ENCODE measurements at regions not wholly inside any gene's neighbourhood (a gene's known extent, or its start where the extent isn't known, plus 50 kb on each side); places are given as distances from the start of the nearest gene placed in this dataset.
A peak's percentile ranks its signal among the peaks of the same experiment; 100 is the strongest.

GRCh38 chr11:134758342-134758931, 346.4 kb upstream of the B3GAT1 start:
- Histone ChIP-seq H3K27me3 (no peaks in the 10 kb centered on the region), H3K4me3 (no peak overlapping the region), H3K27ac (no peak overlapping the region), H3K9ac (no peak overlapping the region), H3K36me3 (no peaks in the 10 kb centered on the region), H3K9me3 (no peaks in the 10 kb centered on the region), H3K4me2 (no peak overlapping the region), H3K4me1 (peaks cover 8% of the 10 kb centered on the region; the same call in 1 of the 2 replicates), H4K20me1 (no peaks in the 10 kb centered on the region)
- no peak for TF ChIP-seq Cebpa-rat (IDR thresholded peaks at IDR 0.05)

- Histone ChIP-seq H3K4me1 (peaks cover 15% of the 10 kb centered on the region; the same call in 1 of the 2 replicates), H3K9ac (no peak overlapping the region), H3K9me3 (no peaks in the 10 kb centered on the region), H3K27me3 (no peaks in the 10 kb centered on the region), H4K20me1 (no peaks in the 10 kb centered on the region), H3K4me3 (no peak overlapping the region), H3K36me3 (no peaks in the 10 kb centered on the region), H3K27ac (no peak overlapping the region), H3K4me2 (no peak overlapping the region)
- no peak for TF ChIP-seq Cebpa-rat (IDR thresholded peaks at IDR 0.05)
These were observed 345.6 kb upstream of the B3GAT1 start for GRCh38 chr11:134757633-134758032.

- Histone ChIP-seq H4K20me1 (no peaks in the 10 kb centered on the region), H3K9ac (no peak overlapping the region), H3K27me3 (no peaks in the 10 kb centered on the region), H3K4me3 (no peak overlapping the region), H3K4me2 (no peak overlapping the region), H3K9me3 (no peaks in the 10 kb centered on the region), H3K27ac (no peak overlapping the region), H3K4me1 (peaks cover 15% of the 10 kb centered on the region; the same call in 1 of the 2 replicates), H3K36me3 (no peaks in the 10 kb centered on the region)
- no peak for TF ChIP-seq Cebpa-rat (IDR thresholded peaks at IDR 0.05)
These were observed 344.9 kb upstream of the B3GAT1 start for GRCh38 chr11:134756811-134757540.

GRCh38 chr11:134755535-134755934, 343.5 kb upstream of the B3GAT1 start:
- H4K20me1 ChIP-seq: no peaks in the 10 kb centered on the region
- no peak overlapping the region for H3K4me3 ChIP-seq
- no peaks in the 10 kb centered on the region for H3K27me3 ChIP-seq
- H3K4me2 ChIP-seq: no peak overlapping the region
- no peak overlapping the region for H3K9ac ChIP-seq
- H3K27ac ChIP-seq: no peak overlapping the region
- TF ChIP-seq Cebpa-rat (IDR thresholded peaks at IDR 0.05): no peak
- no peaks in the 10 kb centered on the region for H3K36me3 ChIP-seq
- peaks cover 21% of the 10 kb centered on the region for H3K4me1 ChIP-seq
- H3K9me3 ChIP-seq: no peaks in the 10 kb centered on the region

GRCh38 chr11:134754521-134755198, 342.6 kb upstream of the B3GAT1 start:
- no peaks in the 10 kb centered on the region for H3K27me3 ChIP-seq
- no peak overlapping the region for H3K4me2 ChIP-seq
- H3K9me3 ChIP-seq: no peaks in the 10 kb centered on the region
- no peaks in the 10 kb centered on the region for H3K36me3 ChIP-seq
- no peak for TF ChIP-seq Cebpa-rat (IDR thresholded peaks at IDR 0.05)
- H3K27ac ChIP-seq: no peak overlapping the region
- peaks cover 30% of the 10 kb centered on the region for H3K4me1 ChIP-seq
- H3K9ac ChIP-seq: no peak overlapping the region
- no peaks in the 10 kb centered on the region for H4K20me1 ChIP-seq
- no peak overlapping the region for H3K4me3 ChIP-seq

- H4K20me1 ChIP-seq: no peaks in the 10 kb centered on the region
- no peak for TF ChIP-seq Cebpa-rat (IDR thresholded peaks at IDR 0.05)
- H3K27ac ChIP-seq: no peak overlapping the region
These were observed 341.9 kb upstream of the B3GAT1 start for GRCh38 chr11:134753771-134754520.

GRCh38 chr11:134752964-134753770, 341.1 kb upstream of the B3GAT1 start:
- Histone ChIP-seq H3K4me2 (peak overlapping the region; percentile 27; the same call in 1 of the 2 replicates), H3K27ac (no peak overlapping the region), H3K9me3 (peaks cover 12% of the 10 kb centered on the region), H3K36me3 (no peaks in the 10 kb centered on the region), H3K9ac (no peak overlapping the region), H3K27me3 (no peaks in the 10 kb centered on the region), H3K4me3 (no peak overlapping the region), H4K20me1 (no peaks in the 10 kb centered on the region), H3K4me1 (peaks cover 40% of the 10 kb centered on the region)
- no peak for TF ChIP-seq Cebpa-rat (IDR thresholded peaks at IDR 0.05)

More at GRCh38 chr11:134753771-134754520, 341.9 kb upstream of the B3GAT1 start:
- H3K4me3 ChIP-seq: no peak overlapping the region
- no peaks in the 10 kb centered on the region for H3K36me3 ChIP-seq
- no peaks in the 10 kb centered on the region for H3K27me3 ChIP-seq
- peaks cover 37% of the 10 kb centered on the region for H3K4me1 ChIP-seq
- H3K9ac ChIP-seq: no peak overlapping the region
- peaks cover 5% of the 10 kb centered on the region for H3K9me3 ChIP-seq
- H3K4me2 ChIP-seq: no peak overlapping the region

GRCh38 chr11:134752526-134752925, 340.5 kb upstream of the B3GAT1 start:
- Histone ChIP-seq H3K27ac (no peak overlapping the region), H3K9me3 (peaks cover 19% of the 10 kb centered on the region), H4K20me1 (no peaks in the 10 kb centered on the region), H3K4me3 (no peak overlapping the region), H3K4me2 (no peak overlapping the region), H3K4me1 (peaks cover 40% of the 10 kb centered on the region), H3K27me3 (no peaks in the 10 kb centered on the region), H3K9ac (no peak overlapping the region), H3K36me3 (no peaks in the 10 kb centered on the region)
- TF ChIP-seq Cebpa-rat (IDR thresholded peaks at IDR 0.05): no peak

- Histone ChIP-seq H3K9ac (no peak overlapping the region), H3K27me3 (no peaks in the 10 kb centered on the region), H3K36me3 (no peaks in the 10 kb centered on the region), H3K27ac (no peak overlapping the region), H3K9me3 (peaks cover 19% of the 10 kb centered on the region), H4K20me1 (no peaks in the 10 kb centered on the region), H3K4me2 (no peak overlapping the region), H3K4me3 (no peak overlapping the region), H3K4me1 (peaks cover 40% of the 10 kb centered on the region)
- no peak for TF ChIP-seq Cebpa-rat (IDR thresholded peaks at IDR 0.05)
These were observed 339.7 kb upstream of the B3GAT1 start for GRCh38 chr11:134751766-134752165.
